ENCODE measurements at regions not wholly inside any gene's neighbourhood (a gene's known extent, or its start where the extent isn't known, plus 50 kb on each side); places are given as distances from the start of the nearest gene placed in this dataset.
"Not testable (repeated sequence)": the region's sequence is repeated elsewhere in the genome, so short reads cannot be mapped to it uniquely, and the experiment has no call there.

DNA sequence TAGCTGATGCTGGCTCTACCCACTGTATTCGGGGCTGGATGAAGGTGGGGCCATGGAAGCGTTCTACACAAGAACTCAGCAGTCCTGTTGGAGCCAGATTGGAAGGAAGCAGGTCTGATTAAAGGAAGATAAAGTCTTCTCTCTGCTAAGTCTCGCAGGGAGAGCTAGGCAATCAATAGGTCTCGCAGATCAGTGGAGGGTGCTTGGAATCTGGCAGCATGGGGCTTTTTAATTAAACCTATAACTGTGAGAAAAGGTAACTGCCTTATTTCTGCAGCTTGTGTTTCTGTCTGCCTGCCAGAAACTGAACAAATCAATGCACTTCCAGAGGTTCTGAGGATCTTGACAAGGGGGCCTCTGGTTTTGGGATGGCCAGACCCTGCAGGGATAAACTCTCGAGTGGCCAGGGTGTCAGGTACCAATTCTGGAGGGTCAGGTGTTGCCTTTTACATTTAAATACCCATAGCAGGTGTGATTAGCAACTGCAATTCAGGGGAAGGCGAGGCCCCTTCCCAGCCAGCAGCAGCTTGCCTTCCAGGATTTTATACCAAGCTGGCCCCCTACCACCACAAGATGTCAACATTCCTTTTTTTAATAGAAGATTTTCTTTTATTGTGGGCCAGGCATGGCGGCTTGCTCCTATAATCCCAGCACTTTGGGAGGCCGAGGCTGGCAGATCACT, 228.6 kb downstream of the NPIPA7 start:
- in situ Hi-C loops (cut with MboI; ENCODE audit: low pct_unique_long_range_greater_than_20kb in 2 of 9, low sequenced_read_pairs in 9 of 9, unreplicated experiment in 9 of 9); H3K27ac ChIP-seq; ATAC-seq (replicated peaks in 6 of 8); H3K4me1 ChIP-seq (replicated peaks in 1 of 2); H3K4me3 ChIP-seq: not testable (repeated sequence)
- no CpG with 5 or more reads among the region's 8 CpGs for whole genome bisulfite sequencing, 10 experiments

DNA sequence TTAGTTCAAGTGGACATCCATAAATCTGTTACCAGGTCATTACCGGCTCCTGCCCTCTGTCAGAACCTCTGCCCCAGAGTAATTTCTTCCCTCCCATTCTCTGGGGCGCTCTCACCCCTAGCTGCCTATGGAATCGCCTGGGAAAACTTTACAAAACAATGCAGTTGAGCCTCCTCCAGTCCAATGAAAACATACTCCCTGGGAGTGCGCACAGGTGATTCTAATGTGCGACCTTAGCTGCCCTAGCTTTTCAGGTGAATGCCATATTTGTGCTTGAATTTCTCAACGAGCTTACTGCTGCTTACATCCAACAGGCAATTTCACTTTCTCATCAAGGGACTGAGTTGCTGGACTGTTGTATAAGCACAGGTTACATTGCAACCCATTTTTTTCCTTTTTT, 230.7 kb downstream of the NPIPA7 start:
- H3K27ac ChIP-seq; in situ Hi-C loops (cut with MboI; ENCODE audit: low pct_unique_long_range_greater_than_20kb in 2 of 9, low sequenced_read_pairs in 9 of 9, unreplicated experiment in 9 of 9); ATAC-seq (replicated peaks in 6 of 8); H3K4me1 ChIP-seq (replicated peaks in 1 of 2); H3K4me3 ChIP-seq: not testable (repeated sequence)
- WGBS, 10 experiments, result 10 to 60% (median 25%) methylated on average over 1 to 2 of the region's 6 CpGs; no CpG with 5 or more reads in 6 of the 10 experiments

- in situ Hi-C loops (cut with MboI; ENCODE audit: low pct_unique_long_range_greater_than_20kb in 2 of 9, low sequenced_read_pairs in 9 of 9, unreplicated experiment in 9 of 9); ATAC-seq (replicated peaks in 6 of 8); H3K4me1 ChIP-seq (replicated peaks in 1 of 2); H3K27ac ChIP-seq; H3K4me3 ChIP-seq: not testable (repeated sequence)
- no CpG with 5 or more reads among the region's 10 CpGs for WGBS, 10 experiments
These were observed 231.5 kb downstream of the NPIPA7 start for GRCh38 chr16:16610389-16610967.

DNA sequence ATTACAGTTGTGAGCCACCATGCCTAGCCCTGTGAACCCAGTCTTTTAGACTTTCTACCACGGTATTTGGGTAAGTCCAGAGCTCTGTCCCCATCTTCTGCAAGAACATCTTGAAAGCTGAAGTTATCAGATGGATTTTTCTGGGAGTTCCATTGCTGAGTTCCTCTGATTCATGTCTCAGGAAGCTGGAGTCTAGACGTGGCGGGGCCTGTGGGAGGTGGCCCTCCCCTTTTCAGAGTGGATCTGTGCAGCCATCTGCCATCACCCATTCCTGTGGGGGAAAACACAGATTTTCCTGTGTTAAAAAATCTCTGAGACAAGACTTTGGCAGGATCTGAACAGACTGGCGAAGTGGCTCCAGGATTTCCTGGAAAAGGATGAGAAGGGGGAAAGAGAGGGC, 234.3 kb downstream of the NPIPA7 start:
- in situ Hi-C loops (cut with MboI; ENCODE audit: low pct_unique_long_range_greater_than_20kb in 2 of 9, low sequenced_read_pairs in 9 of 9, unreplicated experiment in 9 of 9); H3K4me3 ChIP-seq; H3K4me1 ChIP-seq (replicated peaks in 1 of 2); H3K27ac ChIP-seq; ATAC-seq (replicated peaks in 6 of 8): not testable (repeated sequence)
- no CpG with 5 or more reads among the region's 4 CpGs for WGBS, 10 experiments

DNA sequence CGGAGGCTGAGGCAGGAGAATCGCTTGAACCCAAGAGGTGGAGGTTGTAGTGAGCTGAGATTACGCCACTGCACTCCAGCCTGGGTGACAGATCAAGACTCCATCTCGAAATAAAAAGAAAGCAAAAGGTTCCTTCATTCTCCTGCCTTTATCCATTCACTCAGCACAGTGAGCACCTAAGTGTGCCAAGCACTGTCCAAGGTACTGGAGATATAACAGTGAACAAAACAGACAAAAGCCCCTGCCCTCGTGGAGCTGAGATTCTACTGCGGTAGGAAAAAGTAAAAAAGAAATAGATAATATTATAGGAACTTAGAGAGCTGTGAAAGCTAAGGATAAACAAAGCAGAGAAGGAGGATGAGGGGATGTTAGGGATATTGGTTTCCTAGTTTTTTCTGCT, 235.5 kb downstream of the NPIPA7 start:
- H3K4me1 ChIP-seq (replicated peaks in 1 of 2); H3K27ac ChIP-seq; in situ Hi-C loops (cut with MboI; ENCODE audit: low pct_unique_long_range_greater_than_20kb in 2 of 9, low sequenced_read_pairs in 9 of 9, unreplicated experiment in 9 of 9); ATAC-seq (replicated peaks in 6 of 8); H3K4me3 ChIP-seq: not testable (repeated sequence)
- WGBS, 10 experiments, result no CpG with 5 or more reads among the region's 6 CpGs

- H3K4me3 ChIP-seq; ATAC-seq (replicated peaks in 6 of 8); in situ Hi-C loops (cut with MboI; ENCODE audit: low pct_unique_long_range_greater_than_20kb in 2 of 9, low sequenced_read_pairs in 9 of 9, unreplicated experiment in 9 of 9); H3K27ac ChIP-seq; H3K4me1 ChIP-seq (replicated peaks in 1 of 2): not testable (repeated sequence)
- WGBS, 10 experiments, result no CpG with 5 or more reads among the region's 33 CpGs
These were observed 240.1 kb downstream of the NPIPA7 start for GRCh38 chr16:16618963-16619465.

GRCh38 chr16:16624367-16624766, 245.4 kb downstream of the NPIPA7 start:
- ATAC-seq (replicated peaks in 6 of 8); H3K4me3 ChIP-seq; H3K4me1 ChIP-seq (replicated peaks in 1 of 2); in situ Hi-C loops (cut with MboI; ENCODE audit: low pct_unique_long_range_greater_than_20kb in 2 of 9, low sequenced_read_pairs in 9 of 9, unreplicated experiment in 9 of 9); H3K27ac ChIP-seq: not testable (repeated sequence)
- WGBS, 10 experiments, result no CpG with 5 or more reads among the region's 3 CpGs

DNA sequence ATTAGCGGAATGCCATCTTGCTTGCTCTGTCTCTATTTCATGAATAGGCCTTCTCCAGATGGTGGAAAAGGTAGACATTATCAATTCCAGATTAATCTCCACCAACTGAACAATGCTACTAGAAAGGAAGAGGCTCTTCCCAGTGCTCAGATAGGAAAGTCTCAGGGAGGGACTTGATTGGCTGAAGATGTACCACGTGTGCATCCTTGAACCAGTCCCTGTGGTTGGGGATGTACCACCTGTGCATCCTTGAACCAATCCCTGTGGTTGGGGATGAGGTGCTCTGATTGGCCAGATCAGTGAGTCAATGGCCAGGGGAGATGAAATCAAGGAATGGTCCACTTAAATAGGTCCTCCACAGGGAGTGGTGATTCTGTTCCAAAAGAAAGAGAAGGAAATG, 246.2 kb downstream of the NPIPA7 start:
- in situ Hi-C loops (cut with MboI; ENCODE audit: low pct_unique_long_range_greater_than_20kb in 2 of 9, low sequenced_read_pairs in 9 of 9, unreplicated experiment in 9 of 9), result not testable (repeated sequence)

DNA sequence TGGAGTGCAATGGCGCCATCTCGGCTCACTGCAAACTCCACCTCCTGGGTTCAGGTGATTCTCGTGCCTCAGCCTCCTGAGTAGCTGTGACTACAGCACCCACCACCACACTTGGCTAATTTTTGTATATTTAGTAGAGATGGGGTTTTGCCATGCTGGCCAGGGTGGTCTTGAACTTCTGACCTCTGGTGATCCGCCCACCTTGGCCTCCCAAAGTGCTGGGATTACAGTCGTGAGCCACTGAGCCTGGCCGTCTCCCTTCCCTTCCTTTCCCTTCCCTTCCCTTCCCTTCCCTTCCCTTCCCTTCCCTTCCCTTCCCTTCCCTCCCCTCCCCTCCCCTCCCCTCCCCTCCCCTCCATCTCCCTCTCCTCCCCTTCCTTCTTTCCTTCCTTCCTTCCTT, 248.9 kb downstream of the NPIPA7 start:
- H3K27ac ChIP-seq; in situ Hi-C loops (cut with MboI; ENCODE audit: low pct_unique_long_range_greater_than_20kb in 2 of 9, low sequenced_read_pairs in 9 of 9, unreplicated experiment in 9 of 9); H3K4me1 ChIP-seq (replicated peaks in 1 of 2); H3K4me3 ChIP-seq; ATAC-seq (replicated peaks in 6 of 8): not testable (repeated sequence)
- WGBS, 10 experiments, result no CpG with 5 or more reads among the region's 6 CpGs

More for the DNA sequence above, 246.2 kb downstream of the NPIPA7 start:
- ATAC-seq (replicated peaks in 6 of 8); H3K27ac ChIP-seq; H3K4me3 ChIP-seq; H3K4me1 ChIP-seq (replicated peaks in 1 of 2): not testable (repeated sequence)
- WGBS, 10 experiments, result no CpG with 5 or more reads among the region's 2 CpGs

- WGBS, 10 experiments, result 0 to 79% methylated on average over 2 of the region's 7 CpGs; no CpG with 5 or more reads in 8 of the 10 experiments
- H3K27ac ChIP-seq; in situ Hi-C loops (cut with MboI; ENCODE audit: low pct_unique_long_range_greater_than_20kb in 2 of 9, low sequenced_read_pairs in 9 of 9, unreplicated experiment in 9 of 9); H3K4me1 ChIP-seq (replicated peaks in 1 of 2); H3K4me3 ChIP-seq: not testable (repeated sequence)
- ATAC-seq (replicated peaks in 6 of 8), result peak in 4 of 8 experiments; percentile 28 to 94 (median 42)
These were observed 259.3 kb downstream of the NPIPA7 start for GRCh38 chr16:16638231-16638630.

DNA sequence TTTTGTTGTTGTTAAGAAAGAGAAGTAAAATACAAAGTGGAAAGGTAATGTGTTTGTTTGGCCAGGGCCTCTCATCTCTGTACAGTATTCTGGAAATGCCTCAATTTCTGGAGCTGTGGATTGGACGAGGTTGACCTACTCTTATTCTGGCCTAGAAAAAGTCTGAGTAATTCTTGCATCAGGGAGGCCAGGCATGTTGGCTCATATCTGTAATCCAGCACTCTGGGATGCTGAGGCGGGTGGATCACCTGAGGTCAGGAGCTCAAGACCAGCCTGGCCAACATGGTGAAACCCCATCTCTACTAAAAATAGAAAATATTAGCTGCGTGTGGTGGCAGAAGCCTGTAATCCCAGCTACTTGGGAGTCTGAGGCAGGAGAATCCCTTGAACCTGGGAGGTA, 259.8 kb downstream of the NPIPA7 start:
- peak in 1 of 8 experiments; percentile 12 for ATAC-seq (replicated peaks in 6 of 8)
- in situ Hi-C loops (cut with MboI; ENCODE audit: low pct_unique_long_range_greater_than_20kb in 2 of 9, low sequenced_read_pairs in 9 of 9, unreplicated experiment in 9 of 9); H3K4me1 ChIP-seq (replicated peaks in 1 of 2); H3K4me3 ChIP-seq; H3K27ac ChIP-seq: not testable (repeated sequence)
- WGBS, 10 experiments, result no CpG with 5 or more reads among the region's 3 CpGs

DNA sequence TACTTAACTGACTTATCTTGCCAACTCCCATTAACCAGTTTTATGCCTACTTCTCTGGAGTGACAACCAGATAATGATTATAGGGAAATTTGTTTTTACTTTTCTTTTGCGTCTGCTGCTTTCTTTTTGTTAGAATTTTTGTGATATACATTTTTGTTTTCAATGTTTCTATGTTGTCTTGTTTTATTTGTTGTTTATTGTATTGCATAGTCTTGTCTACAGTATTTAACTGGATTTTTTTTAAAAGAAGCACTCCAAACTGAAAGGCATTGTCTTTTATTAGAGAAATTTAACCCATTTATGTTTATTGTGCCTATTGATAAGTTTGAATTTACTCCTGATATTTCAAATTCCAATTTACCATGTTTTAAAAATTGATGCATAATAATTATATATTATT, 264.9 kb downstream of the NPIPA7 start:
- H3K4me1 ChIP-seq (replicated peaks in 1 of 2); in situ Hi-C loops (cut with MboI; ENCODE audit: low pct_unique_long_range_greater_than_20kb in 2 of 9, low sequenced_read_pairs in 9 of 9, unreplicated experiment in 9 of 9); H3K27ac ChIP-seq; ATAC-seq (replicated peaks in 6 of 8); H3K4me3 ChIP-seq: not testable (repeated sequence)
- 0 to 100% (median 67%) methylated on average over 1 of the region's 1 CpG; no CpG with 5 or more reads in 5 of the 10 experiments for WGBS, 10 experiments

DNA sequence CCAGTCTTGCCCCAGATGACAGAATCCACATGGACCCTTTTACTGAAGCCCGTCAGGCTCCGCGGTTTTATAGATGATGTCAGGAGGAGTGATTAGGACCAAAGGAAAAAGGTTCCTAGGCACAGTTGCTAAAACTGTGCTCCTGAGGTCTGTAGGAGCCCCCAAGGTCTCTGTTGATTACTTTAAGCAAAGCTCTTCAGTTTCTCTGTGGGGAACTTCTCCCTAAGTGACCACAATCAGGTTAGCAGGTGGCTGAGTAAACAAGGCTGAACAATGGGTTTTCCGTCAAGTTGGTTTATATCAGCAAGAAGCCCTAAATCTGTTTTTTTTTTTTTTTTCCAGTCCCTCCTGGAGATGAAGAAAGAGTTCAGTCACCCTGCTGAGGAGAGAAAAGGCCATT, 269.1 kb downstream of the NPIPA7 start:
- H3K4me3 ChIP-seq; in situ Hi-C loops (cut with MboI; ENCODE audit: low pct_unique_long_range_greater_than_20kb in 2 of 9, low sequenced_read_pairs in 9 of 9, unreplicated experiment in 9 of 9); H3K4me1 ChIP-seq (replicated peaks in 1 of 2); ATAC-seq (replicated peaks in 6 of 8); H3K27ac ChIP-seq: not testable (repeated sequence)
- no CpG with 5 or more reads among the region's 4 CpGs for WGBS, 10 experiments

Data from motor neuron (in vitro differentiated cells).